HG02970 (cell line): ENCODE measurements at regions not wholly inside any gene's neighbourhood (a gene's known extent, or its start where the extent isn't known, plus 50 kb on each side); places are given as distances from the start of the nearest gene placed in this dataset.

ENCODE experiments used
- ATAC-seq: cut with Tn5 transposase; IDR thresholded peaks from one replicate; pipeline ENCODE4 v1.9.1; 2021; ENCODE audit warnings: mild to moderate bottlenecking, moderate library complexity, moderate number of reproducible peaks; ENCODE audit not compliant: unreplicated experiment, low FRiP score

GRCh38 chr11:122327528-122327927, 211.5 kb upstream of the BLID start:
- ATAC-seq, result no peak

GRCh38 chr11:122323754-122324421, 207.9 kb upstream of the BLID start:
- no peak for ATAC-seq

GRCh38 chr11:122322329-122322728, 206.3 kb upstream of the BLID start:
- no peak for ATAC-seq

- no peak for ATAC-seq
Observed at GRCh38 chr11:122320671-122321070, 204.7 kb upstream of the BLID start.

GRCh38 chr11:122319691-122320620, 203.9 kb upstream of the BLID start:
- ATAC-seq, result no peak

- no peak for ATAC-seq
Observed at GRCh38 chr11:122319085-122319484, 203.1 kb upstream of the BLID start.

- no peak for ATAC-seq
Observed at GRCh38 chr11:122317305-122317704, 201.3 kb upstream of the BLID start.

- ATAC-seq, result no peak
Observed at GRCh38 chr11:122313581-122313980, 197.6 kb upstream of the BLID start.

- ATAC-seq, result no peak
Observed at GRCh38 chr11:122311216-122311755, 195.3 kb upstream of the BLID start.

GRCh38 chr11:122310766-122311165, 194.8 kb upstream of the BLID start:
- no peak for ATAC-seq

GRCh38 chr11:122309262-122309925, 193.4 kb upstream of the BLID start:
- no peak for ATAC-seq

- no peak for ATAC-seq
Observed at GRCh38 chr11:122308226-122308625, 192.2 kb upstream of the BLID start.

- no peak for ATAC-seq
Observed at GRCh38 chr11:122307476-122308035, 191.5 kb upstream of the BLID start.

GRCh38 chr11:122306831-122307391, 190.9 kb upstream of the BLID start:
- ATAC-seq, result no peak

- no peak for ATAC-seq
Observed at GRCh38 chr11:122305426-122306320, 189.7 kb upstream of the BLID start.

GRCh38 chr11:122304973-122305372, 189.0 kb upstream of the BLID start:
- ATAC-seq, result no peak

GRCh38 chr11:122304306-122304705, 188.3 kb upstream of the BLID start:
- no peak for ATAC-seq

GRCh38 chr11:122294041-122294440, 178.0 kb upstream of the BLID start:
- no peak for ATAC-seq

- ATAC-seq, result no peak
Observed at GRCh38 chr11:122293296-122294023, 177.4 kb upstream of the BLID start.
